IMR-90 (cell line): ENCODE measurements at regions not wholly inside any gene's neighbourhood (a gene's known extent, or its start where the extent isn't known, plus 50 kb on each side); places are given as distances from the start of the nearest gene placed in this dataset.

Experiments
- ATAC-seq: fragments of 200-7000 bp; cut with Tn5 transposase; 2 replicates; pipeline ENCODE4 v1.9.1; 2020; ENCODE audit warnings: low read depth, mild to moderate bottlenecking, moderate library complexity
- BruUV-seq: library from RNA; stranded (reverse); fragments of 400-500 nt; replicated peaks from 2 replicates; lab custom pipeline; 2021; lab: Mats Ljungman, UMichigan
- CTCF ChIA-PET: fragments of 300-600 bp; formaldehyde crosslinking; extraction: SDS; loops from one replicate; lab custom pipeline; 2021; ENCODE audit warnings: antibody characterized with exemption; lab: Yijun Ruan, JAX
- POLR2A ChIA-PET: fragments of 300-600 bp; sonication (Branson Sonifier 250); formaldehyde crosslinking; loops from one replicate; lab custom pipeline; 2022; ENCODE audit warnings: antibody characterized with exemption; ENCODE audit not compliant: unreplicated experiment; lab: Charles Lee
- DNase-seq: peaks from one replicate; pipeline ENCODE4 v3.0.0; 2013
- H2AFZ ChIP-seq: replicated peaks from 2 replicates; pipeline ENCODE3; 2013; ENCODE audit warnings: low read length, mild to moderate bottlenecking; ENCODE audit not compliant: poor library complexity
- H2AK5ac ChIP-seq: 2 replicates; pipeline ENCODE4 v1.6.1; 2013; ENCODE audit warnings: low read depth, low read length, inconsistent platforms
- H2AK9ac ChIP-seq: replicated peaks from 2 replicates; pipeline ENCODE3; 2013; ENCODE audit warnings: mild to moderate bottlenecking, low read depth, low read length, moderate library complexity; ENCODE audit not compliant: poor library complexity
- H2BK120ac ChIP-seq: 2 replicates; pipeline ENCODE4 v1.6.1; 2013; ENCODE audit warnings: low read depth, low read length, inconsistent platforms
- H2BK15ac ChIP-seq: 3 replicates; pipeline ENCODE4 v1.6.1; 2013; ENCODE audit warnings: low read depth, low read length, inconsistent platforms
- H2BK20ac ChIP-seq: 2 replicates; pipeline ENCODE4 v1.6.1; 2013; ENCODE audit warnings: low read depth, mild to moderate bottlenecking, inconsistent platforms, low read length, moderate library complexity
- H2BK5ac ChIP-seq: 2 replicates; pipeline ENCODE4 v1.6.1; 2013; ENCODE audit warnings: mild to moderate bottlenecking, low read depth, low read length, inconsistent platforms; ENCODE audit not compliant: poor library complexity, severe bottlenecking
- H3K14ac ChIP-seq: replicated peaks from 2 replicates; pipeline ENCODE4 v1.6.1; 2013; ENCODE audit warnings: low read depth, low read length, inconsistent platforms
- H3K18ac ChIP-seq: 2 replicates; pipeline ENCODE4 v1.6.1; 2013; ENCODE audit warnings: low read depth, low read length, control low read depth
- H3K23ac ChIP-seq: 2 replicates; pipeline ENCODE4 v1.6.1; 2013; ENCODE audit warnings: low read depth, low read length, inconsistent platforms
- H3K27ac ChIP-seq: 2 replicates; pipeline ENCODE4 v1.5.1; 2013; ENCODE audit warnings: mild to moderate bottlenecking, control low read depth, low read length; ENCODE audit not compliant: insufficient read depth
- H3K27me3 ChIP-seq: 2 replicates; pipeline ENCODE4 v1.6.1; 2013; ENCODE audit warnings: low read length; ENCODE audit not compliant: control insufficient read depth, insufficient read depth
- H3K36me3 ChIP-seq: 2 replicates; pipeline ENCODE4 v1.6.1; 2013; ENCODE audit warnings: low read length, mixed read lengths; ENCODE audit not compliant: control insufficient read depth, insufficient read depth
- H3K4ac ChIP-seq: 2 replicates; pipeline ENCODE4 v1.6.1; 2013; ENCODE audit warnings: low read depth, low read length, inconsistent platforms
- H3K4me1 ChIP-seq: 2 replicates; pipeline ENCODE4 v1.6.1; 2013; ENCODE audit warnings: low read length, mixed read lengths; ENCODE audit not compliant: control insufficient read depth, insufficient read depth
- H3K4me2 ChIP-seq: 2 replicates; pipeline ENCODE4 v1.6.1; 2013; ENCODE audit warnings: low read depth, mild to moderate bottlenecking, control low read depth, low read length, moderate library complexity
- H3K4me3 ChIP-seq: 2 replicates; pipeline ENCODE4 v1.5.1; 2013; ENCODE audit warnings: low read depth, mild to moderate bottlenecking, control low read depth, low read length, moderate library complexity; ENCODE audit not compliant: insufficient read depth
- H3K56ac ChIP-seq: 2 replicates; pipeline ENCODE4 v1.6.1; 2013; ENCODE audit warnings: low read length, inconsistent platforms; ENCODE audit not compliant: insufficient read depth; ENCODE audit errors: extremely low read depth
- H3K79me1 ChIP-seq, 2 experiments: 2 replicates each; pipeline ENCODE4 v1.6.1; 2013; ENCODE audit warnings: low read length in 2 of 2, inconsistent platforms in 1 of 2, low read depth in 1 of 2
- H3K9ac ChIP-seq: 2 replicates; pipeline ENCODE4 v1.6.1; 2013; ENCODE audit warnings: low read depth, low read length, control low read depth
- H3K9me1 ChIP-seq: 2 replicates; pipeline ENCODE4 v1.6.1; 2013; ENCODE audit warnings: low read length, inconsistent platforms; ENCODE audit not compliant: insufficient read depth
- H3K9me3 ChIP-seq: 2 replicates; pipeline ENCODE4 v1.6.1; 2013; ENCODE audit warnings: low read length; ENCODE audit not compliant: control insufficient read depth, insufficient read depth
- H4K20me1 ChIP-seq: 2 replicates; pipeline ENCODE4 v1.6.1; 2013; ENCODE audit warnings: low read length, inconsistent platforms; ENCODE audit not compliant: insufficient read depth
- H4K5ac ChIP-seq: 2 replicates; pipeline ENCODE4 v1.6.1; 2013; ENCODE audit warnings: mild to moderate bottlenecking, low read depth, low read length, control low read depth
- H4K8ac ChIP-seq, 2 experiments: 2 replicates each; pipeline ENCODE4 v1.6.1; 2013; ENCODE audit warnings: low read depth in 2 of 2, low read length in 2 of 2, control low read depth in 1 of 2, inconsistent platforms in 1 of 2
- H4K91ac ChIP-seq: 2 replicates; pipeline ENCODE4 v1.6.1; 2013; ENCODE audit warnings: low read depth, low read length, inconsistent platforms; ENCODE audit not compliant: insufficient read depth
- CHD1 ChIP-seq: IDR thresholded peaks from 2 replicates; pipeline ENCODE4 v1.6.1; 2012; ENCODE audit warnings: low read depth, low read length, improper control_type of control experiment
- MAFK ChIP-seq: IDR thresholded peaks from 2 replicates; pipeline ENCODE4 v1.6.1; 2012; ENCODE audit warnings: low read depth, low read length, improper control_type of control experiment
- NFE2L2 ChIP-seq: fragments of 150-350 bp; IDR thresholded peaks from 2 replicates; pipeline ENCODE4 v1.6.1; 2016; ENCODE audit warnings: low read depth, mild to moderate bottlenecking, low read length
- POLR2A ChIP-seq: IDR thresholded peaks from 2 replicates; pipeline ENCODE4 v1.6.1; 2012; ENCODE audit warnings: mild to moderate bottlenecking, low read depth, low read length
- WGBS, 2 experiments: methylation state at CpG; one replicate each; pipeline versions ENCODE4 v1.1.5 to v1.1.7; 2013; ENCODE audit warnings: missing lambda C conversion rate in 2 of 2; ENCODE audit not compliant: insufficient read length in 1 of 2; ENCODE audit errors: extremely low coverage in 2 of 2; 5-methylcytosine and 5-hydroxymethylcytosine counted together
- dilution Hi-C: fragments of 300-500 bp; cut with HindIII; formaldehyde crosslinking; loops from one replicate; pipeline ENCODE4 v1.14.3; 2018; ENCODE audit warnings: low sequenced_read_pairs; ENCODE audit not compliant: unreplicated experiment
- in situ Hi-C: fragments of 300-500 bp; cut with MboI; formaldehyde crosslinking; loops from 3 replicates; pipeline ENCODE4 v1.14.3; 2019; ENCODE audit warnings: low sequenced_read_pairs, inconsistent platforms, mixed read lengths
- intact Hi-C: fragments of 100-400 bp; cut with micrococcal nuclease; formaldehyde crosslinking; loops from 2 replicates; pipeline ENCODE4 v1.10.0; 2022
- TF ChIP-seq, protein P1 (sequence below): conservative IDR thresholded peaks from 2 replicates; pipeline ENCODE4 v1.5.1; 2012; ENCODE audit warnings: mild to moderate bottlenecking, low read depth, low read length, improper control_type of control experiment
- TF ChIP-seq, protein P2 (sequence below): fragments of 150-350 bp; IDR thresholded peaks from 2 replicates; pipeline ENCODE4 v1.6.1; 2016; ENCODE audit warnings: low read depth, mild to moderate bottlenecking, low read length, moderate library complexity, borderline replicate concordance
- TF ChIP-seq, protein P3 (sequence below): fragments of 150-350 bp; IDR thresholded peaks from 2 replicates; pipeline ENCODE4 v1.6.1; 2017; ENCODE audit warnings: mild to moderate bottlenecking, antibody characterized with exemption, low read length, low read depth

DNA sequence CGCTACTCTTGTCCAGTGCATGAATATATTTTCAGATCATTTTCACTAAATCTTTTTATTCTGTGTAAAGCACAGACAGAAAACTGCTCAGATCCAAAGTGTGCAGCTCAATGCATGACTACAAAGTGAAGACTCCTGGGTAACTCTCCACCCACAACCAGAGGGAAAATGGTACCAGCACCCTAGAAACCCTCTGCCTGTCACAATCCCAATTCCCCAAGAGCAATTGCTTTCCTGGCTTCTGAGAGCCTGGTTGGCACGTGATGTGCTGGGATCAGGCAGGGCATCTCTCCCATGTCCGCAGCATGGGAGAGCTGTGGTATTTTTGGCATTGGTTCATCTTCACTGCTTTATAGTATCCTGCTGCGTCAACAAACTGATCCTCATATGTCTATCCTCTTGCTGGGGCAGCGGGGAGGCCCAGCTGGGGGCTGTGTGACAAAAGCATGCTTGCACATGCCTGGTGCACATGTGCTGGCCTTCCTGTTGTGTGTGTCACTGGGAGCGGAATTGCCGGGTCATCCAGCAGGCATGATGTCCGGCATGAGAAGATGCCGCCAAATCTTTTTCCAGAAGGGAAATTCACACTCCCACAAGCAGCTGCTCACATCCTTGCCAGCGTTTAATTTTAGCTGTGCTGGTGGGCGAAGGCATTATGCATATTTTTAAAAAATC is 278.9 kb upstream of the FOXF1 start:
- Histone ChIP-seq H3K4me3 (no peak overlapping the region), H2BK120ac (no peak overlapping the region), H3K36me3 (no peaks in the 10 kb centered on the region), H3K14ac (no peak overlapping the region), H3K4ac (no peak overlapping the region), H2BK20ac (no peak overlapping the region), H4K91ac (no peak overlapping the region), H3K9ac (no peak overlapping the region), H2AFZ (no peak overlapping the region), H3K27me3 (no peaks in the 10 kb centered on the region), H2BK5ac (no peak overlapping the region), H2AK9ac (no peak overlapping the region), H3K23ac (no peak overlapping the region), H4K8ac (no peak overlapping the region), H2BK15ac (no peak overlapping the region), H3K4me1 (peaks cover 3% of the 10 kb centered on the region; the same call in 1 of the 2 replicates), H4K5ac (no peak overlapping the region), H3K9me1 (peaks cover 23% of the 10 kb centered on the region; the same call in 1 of the 2 replicates), H4K20me1 (no peaks in the 10 kb centered on the region), H3K79me1 (0 out of 4 replicates have a peak, but pooled peaks cover 0 to 8% of the 10 kb centered on the region in 2 experiments), H3K9me3 (no peaks in the 10 kb centered on the region), H2AK5ac (no peak overlapping the region), H3K56ac (no peak overlapping the region), H3K18ac (no peak overlapping the region), H3K4me2 (no peak overlapping the region), H3K27ac (no peak overlapping the region)
- WGBS, 2 experiments: 93% methylated on average over 3 of the region's 11 CpGs; no CpG with 5 or more reads in 1 of the 2 experiments
- TF ChIP-seq CHD1 (no peak), MAFK (no peak), NFE2L2 (no peak), POLR2A (no peak)
- TF ChIP-seq, protein P1, sequence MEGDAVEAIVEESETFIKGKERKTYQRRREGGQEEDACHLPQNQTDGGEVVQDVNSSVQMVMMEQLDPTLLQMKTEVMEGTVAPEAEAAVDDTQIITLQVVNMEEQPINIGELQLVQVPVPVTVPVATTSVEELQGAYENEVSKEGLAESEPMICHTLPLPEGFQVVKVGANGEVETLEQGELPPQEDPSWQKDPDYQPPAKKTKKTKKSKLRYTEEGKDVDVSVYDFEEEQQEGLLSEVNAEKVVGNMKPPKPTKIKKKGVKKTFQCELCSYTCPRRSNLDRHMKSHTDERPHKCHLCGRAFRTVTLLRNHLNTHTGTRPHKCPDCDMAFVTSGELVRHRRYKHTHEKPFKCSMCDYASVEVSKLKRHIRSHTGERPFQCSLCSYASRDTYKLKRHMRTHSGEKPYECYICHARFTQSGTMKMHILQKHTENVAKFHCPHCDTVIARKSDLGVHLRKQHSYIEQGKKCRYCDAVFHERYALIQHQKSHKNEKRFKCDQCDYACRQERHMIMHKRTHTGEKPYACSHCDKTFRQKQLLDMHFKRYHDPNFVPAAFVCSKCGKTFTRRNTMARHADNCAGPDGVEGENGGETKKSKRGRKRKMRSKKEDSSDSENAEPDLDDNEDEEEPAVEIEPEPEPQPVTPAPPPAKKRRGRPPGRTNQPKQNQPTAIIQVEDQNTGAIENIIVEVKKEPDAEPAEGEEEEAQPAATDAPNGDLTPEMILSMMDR: no peak
- TF ChIP-seq, protein P2, sequence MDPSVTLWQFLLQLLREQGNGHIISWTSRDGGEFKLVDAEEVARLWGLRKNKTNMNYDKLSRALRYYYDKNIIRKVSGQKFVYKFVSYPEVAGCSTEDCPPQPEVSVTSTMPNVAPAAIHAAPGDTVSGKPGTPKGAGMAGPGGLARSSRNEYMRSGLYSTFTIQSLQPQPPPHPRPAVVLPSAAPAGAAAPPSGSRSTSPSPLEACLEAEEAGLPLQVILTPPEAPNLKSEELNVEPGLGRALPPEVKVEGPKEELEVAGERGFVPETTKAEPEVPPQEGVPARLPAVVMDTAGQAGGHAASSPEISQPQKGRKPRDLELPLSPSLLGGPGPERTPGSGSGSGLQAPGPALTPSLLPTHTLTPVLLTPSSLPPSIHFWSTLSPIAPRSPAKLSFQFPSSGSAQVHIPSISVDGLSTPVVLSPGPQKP: no peak
- TF ChIP-seq, protein P3, sequence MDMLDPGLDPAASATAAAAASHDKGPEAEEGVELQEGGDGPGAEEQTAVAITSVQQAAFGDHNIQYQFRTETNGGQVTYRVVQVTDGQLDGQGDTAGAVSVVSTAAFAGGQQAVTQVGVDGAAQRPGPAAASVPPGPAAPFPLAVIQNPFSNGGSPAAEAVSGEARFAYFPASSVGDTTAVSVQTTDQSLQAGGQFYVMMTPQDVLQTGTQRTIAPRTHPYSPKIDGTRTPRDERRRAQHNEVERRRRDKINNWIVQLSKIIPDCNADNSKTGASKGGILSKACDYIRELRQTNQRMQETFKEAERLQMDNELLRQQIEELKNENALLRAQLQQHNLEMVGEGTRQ: no peak
- in situ Hi-C loops (no loop called here), dilution Hi-C loops (no loop called here), intact Hi-C loops (no loop called here)
- DNase-seq: no peak
- ATAC-seq: no peak
- no TSS peak for BruUV-seq
- ChIA-PET POLR2A (no interaction called here), CTCF (no interaction called here)
